NCI-H526 treated with DMSO at 0.1 percent for 48 hours (cell line): ENCODE measurements at regions not wholly inside any gene's neighbourhood (a gene's known extent, or its start where the extent isn't known, plus 50 kb on each side); places are given as distances from the start of the nearest gene placed in this dataset.
A peak's percentile ranks its signal among the peaks of the same experiment; 100 is the strongest.

Source experiments
- DNase-seq: peaks from one replicate; lab custom pipeline; 2025; lab: John Stamatoyannopoulos, UW

GRCh38 chr14:86712727-86713126, 1182.8 kb downstream of the FLRT2 start:
- DNase-seq = no peak

DNA sequence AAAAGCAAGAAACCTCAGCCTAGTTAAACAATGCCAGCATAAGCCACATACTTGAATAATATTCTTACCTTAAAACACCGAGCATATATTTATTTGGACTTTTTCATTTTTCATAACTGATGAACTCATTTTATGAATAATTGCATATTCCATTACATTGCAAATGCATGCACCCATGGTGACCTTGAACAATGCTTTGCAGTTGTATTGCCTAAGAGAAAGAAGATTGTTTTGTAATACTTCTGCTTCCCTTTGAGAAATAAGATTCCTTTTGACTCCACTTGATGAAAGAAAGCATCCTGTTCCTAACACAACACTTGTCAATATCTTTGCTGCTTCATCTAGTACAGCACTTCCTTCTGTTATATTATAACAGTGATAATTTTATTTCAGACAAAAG, 1182.2 kb downstream of the FLRT2 start:
- DNase-seq = no peak

DNA sequence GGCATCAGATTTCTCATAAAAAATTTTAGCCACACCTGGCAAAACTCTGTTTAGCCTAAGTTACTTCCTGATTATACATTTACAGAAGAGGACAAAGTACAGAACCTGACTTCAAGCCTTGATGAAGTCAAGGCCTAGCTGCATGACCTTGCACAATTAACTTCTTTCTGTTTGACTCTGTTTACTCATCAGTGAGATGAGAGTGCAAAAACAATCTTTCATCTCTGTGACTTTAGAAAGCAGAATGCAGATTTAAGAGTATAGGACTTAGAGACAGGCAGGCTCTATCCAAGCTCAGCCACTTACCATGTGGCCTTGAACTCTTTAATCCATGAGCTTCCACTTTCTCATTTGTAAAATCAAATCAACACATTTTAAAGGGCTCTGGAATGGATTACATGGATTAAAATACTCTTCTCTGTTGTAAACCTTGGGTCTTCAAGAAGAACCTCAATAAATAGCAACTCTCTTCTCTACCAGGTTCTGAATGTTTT, 1178.9 kb downstream of the FLRT2 start:
- peak; percentile 79 for DNase-seq

- no peak for DNase-seq
Measured at GRCh38 chr14:86707071-86707470, 1177.1 kb downstream of the FLRT2 start.

DNA sequence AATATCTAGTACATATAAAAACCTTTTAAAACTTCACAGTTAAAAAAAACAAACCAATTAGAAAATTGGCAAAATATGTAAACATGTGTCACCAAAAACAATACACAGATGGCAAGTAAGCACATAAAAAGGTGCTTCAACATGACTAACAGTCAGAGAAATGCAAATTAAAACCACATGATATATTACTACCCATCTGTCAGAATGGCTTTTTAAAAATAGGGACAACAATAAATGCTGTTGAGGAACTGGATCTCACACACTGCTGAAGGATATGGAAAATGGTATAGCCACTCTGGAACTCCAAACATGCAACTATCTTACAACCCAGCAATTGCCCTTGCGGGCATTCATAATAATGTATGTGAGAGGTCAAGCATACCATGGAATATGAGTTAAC, 1153.6 kb downstream of the FLRT2 start:
- DNase-seq = no peak

- DNase-seq = no peak
Measured at GRCh38 chr14:86675059-86675458, 1145.1 kb downstream of the FLRT2 start.

DNA sequence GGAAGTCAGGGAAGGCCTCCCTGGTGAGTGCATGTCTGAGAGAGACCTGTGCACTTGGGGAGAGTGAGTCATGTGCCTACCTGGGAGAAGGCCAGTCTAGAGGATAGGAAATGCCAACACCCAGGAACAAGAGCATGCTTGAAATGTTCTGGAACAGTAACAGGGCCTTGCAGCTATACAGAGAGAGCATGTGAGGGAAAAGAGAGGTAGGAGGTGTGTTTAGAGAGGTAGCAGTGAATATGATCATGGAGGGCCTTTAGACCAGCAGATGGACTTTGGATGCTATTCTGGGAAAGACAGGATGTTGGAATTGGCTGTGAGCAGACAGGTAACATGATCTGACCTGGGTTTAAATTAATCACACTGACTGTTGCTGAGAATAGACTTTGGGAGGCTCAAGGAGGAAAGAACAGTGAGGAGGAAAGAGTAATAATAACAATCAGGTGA, 1143.6 kb downstream of the FLRT2 start:
- DNase-seq = no peak

DNA sequence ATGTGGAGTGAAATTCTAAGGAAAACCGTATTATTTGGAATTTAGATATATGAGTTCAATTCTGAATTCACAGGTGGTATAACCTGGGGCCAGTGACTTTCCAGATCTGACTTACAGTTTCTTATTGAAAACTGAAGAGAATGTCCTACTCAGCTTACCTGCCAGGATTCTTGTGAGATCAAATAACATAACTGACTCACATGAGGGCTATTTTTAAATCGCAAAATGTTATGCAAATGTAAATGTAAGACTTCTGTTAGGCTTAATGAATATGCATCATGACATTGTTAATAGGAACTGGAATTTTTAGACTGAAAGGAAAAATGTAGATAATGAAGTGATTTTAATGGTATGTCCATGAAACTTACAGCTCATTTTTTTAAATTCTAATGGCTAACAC, 1142.1 kb downstream of the FLRT2 start:
- peak; percentile 76 for DNase-seq

DNA sequence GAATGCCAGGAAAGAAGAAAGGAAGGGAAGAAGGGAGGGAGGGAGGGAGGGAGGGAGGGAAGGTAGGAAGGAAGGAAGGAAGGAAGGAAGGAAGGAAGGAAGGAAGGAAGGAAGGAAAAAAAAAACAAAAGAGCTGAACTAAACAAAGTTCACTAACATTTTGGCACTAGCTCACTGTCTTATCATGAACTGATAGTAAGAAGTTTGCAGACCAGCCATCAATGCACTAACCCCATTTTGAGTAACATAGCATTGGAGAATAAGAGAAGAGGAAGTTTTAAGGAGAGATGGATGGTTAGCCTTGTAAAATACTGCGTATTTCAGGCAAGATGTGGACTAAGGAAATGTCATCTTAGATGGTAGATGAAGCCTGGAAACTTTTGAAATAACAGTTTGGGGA, 1136.0 kb downstream of the FLRT2 start:
- no peak for DNase-seq

DNA sequence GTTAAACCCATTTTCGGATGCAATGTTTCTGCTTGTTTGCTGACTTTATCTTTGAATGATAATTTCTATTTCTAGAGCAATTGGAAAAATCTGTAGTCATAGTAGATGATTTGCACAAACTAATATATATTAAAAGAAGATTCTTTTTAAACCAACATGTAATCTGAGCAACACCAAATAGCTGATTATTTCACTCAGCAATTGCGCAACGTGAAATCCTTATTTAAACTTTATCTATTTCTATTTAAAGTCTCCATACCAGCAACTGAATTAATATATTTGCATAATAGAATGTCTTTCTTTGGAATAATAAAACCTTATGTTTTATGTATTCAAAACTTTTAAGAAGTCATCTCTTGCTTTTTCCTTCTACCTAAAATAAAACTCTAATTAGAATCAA, 1132.4 kb downstream of the FLRT2 start:
- no peak for DNase-seq

DNA sequence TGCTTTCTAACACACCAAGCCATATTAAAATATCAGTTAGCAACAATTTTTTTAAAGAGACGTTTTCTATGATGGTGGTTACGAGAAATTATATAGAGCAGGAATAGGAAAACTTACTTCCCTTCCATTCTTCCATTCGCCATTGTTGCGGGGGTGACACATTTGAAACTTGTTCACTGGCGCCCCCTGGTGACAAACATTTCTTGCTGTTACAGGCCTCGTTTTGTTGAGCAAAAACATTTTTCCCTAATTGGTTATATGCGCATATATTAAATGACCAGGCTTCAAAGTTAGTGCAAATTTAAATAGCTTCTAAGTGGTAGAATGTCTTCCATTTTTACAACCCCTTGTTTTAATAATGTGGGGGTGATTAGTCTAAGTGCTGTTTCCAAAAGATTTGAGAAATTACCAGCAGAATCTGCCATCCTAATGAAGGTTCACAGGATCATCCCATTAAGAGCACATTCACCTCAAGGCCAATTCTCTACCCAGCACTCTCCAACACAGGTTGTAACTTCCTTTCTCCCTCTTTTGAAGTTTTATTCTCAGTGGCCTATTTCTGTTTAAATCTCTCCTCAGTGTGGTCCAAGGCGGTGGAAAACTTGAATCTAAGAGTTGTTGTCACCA, 1124.7 kb downstream of the FLRT2 start:
- DNase-seq = peak; percentile 32

DNA sequence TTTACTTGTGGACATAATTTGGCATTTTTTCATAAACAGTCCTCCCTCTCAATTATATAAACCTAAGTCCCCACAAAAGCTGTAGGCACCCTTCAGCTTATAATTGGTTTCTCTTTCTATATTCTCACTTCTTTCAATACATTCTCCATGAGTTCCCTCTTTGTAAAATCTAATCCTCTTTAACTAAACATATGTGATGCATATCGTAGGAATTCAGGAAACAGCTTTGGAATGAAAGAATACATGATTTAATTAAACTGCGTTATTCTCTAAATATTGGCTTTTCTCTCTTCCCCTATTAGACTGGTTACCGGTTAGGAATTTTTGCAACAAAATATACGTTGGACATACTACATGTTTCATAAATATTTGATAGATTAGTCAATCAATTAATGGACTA, 1122.6 kb downstream of the FLRT2 start:
- DNase-seq = no peak

DNA sequence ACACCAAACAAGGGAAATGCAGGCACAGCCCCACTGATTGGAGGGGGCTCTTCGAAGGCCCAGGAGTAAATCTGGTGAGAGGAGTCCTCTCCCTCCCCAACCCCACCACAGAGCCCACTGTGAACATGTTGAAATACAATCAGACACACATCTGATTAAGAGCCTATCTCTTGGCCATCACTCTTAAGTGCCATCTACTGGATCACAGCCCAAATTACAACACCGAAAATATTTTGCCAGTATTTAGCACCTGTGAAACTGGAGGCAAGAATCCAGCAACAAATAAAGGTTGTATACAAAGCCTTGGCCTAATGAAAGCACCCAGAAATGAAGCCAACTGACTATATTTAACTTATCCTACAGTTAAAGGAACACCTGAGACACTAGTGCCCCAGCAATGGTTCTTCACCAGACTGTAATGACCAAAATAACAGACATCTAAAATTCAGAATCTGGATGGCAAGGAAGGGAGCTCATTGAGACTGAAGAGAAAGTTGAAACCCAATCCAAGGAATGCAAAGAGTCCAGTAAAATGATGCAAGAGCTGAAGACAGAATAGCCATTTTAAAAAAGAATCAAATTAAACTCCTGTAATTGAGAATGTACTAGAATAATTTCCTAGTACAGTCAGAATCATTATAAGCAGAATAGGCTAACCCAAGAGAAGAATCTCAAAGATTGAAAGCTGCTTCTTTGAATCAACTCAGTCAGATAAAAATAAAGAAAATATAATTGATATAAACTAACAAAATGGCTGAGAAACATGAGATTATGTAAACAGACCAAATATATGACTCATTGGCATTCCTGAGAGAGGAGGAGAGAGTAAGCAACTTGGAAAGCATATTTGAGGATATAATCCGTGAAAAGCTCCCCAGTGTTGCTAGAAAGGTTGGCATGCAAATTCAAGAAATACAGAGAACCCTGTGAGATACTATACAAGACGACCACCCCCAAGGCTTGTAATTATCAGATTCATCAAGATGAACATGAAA, 1117.0 kb downstream of the FLRT2 start:
- DNase-seq = no peak

DNA sequence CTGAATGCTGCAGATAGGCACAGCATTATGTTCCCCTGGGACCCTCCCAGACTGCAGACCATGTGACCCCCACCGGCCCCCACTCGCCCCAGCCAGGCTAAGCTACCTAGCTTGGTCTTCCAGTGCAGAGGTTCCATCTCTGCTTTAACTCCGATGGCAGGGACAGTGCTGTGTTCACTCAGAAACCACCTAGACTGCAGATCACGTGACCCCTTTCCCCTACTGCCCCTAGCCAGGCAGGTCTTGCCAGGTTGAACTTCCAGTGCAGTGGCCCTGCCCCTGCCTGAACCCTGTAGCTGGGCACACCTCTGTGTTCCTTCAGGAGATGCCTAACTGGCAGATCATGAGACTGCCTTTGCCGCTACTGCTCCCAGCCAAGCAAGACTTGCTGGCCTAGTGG, 1116.2 kb downstream of the FLRT2 start:
- DNase-seq = no peak

GRCh38 chr14:86641310-86641709, 1111.4 kb downstream of the FLRT2 start:
- no peak for DNase-seq

GRCh38 chr14:86640288-86640687, 1110.3 kb downstream of the FLRT2 start:
- DNase-seq = no peak

- DNase-seq = no peak
Measured at GRCh38 chr14:86639666-86640065, 1109.7 kb downstream of the FLRT2 start.

- no peak for DNase-seq
Measured at GRCh38 chr14:86639146-86639545, 1109.2 kb downstream of the FLRT2 start.

DNA sequence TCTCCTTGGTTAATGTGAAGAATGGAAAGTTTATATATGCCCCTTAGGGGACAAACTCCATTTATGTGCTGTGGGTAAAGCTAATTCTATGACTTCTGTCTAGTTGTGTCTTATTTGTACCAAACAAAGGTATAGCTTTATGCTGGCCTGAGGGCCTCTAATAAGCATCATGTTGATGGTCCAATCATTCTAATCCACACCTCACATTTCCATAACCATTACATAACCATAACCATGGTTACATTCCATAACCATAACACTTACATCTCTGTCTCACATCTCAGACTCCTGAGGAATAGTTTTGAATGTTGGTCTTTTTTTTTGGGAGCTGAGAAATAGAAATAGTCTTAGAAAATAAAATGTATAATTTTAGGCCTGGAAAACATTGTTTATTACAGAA, 1097.1 kb downstream of the FLRT2 start:
- DNase-seq = no peak

- no peak for DNase-seq
Measured at GRCh38 chr14:86626530-86626929, 1096.6 kb downstream of the FLRT2 start.

- DNase-seq = no peak
Measured at GRCh38 chr14:86625637-86626036, 1095.7 kb downstream of the FLRT2 start.

GRCh38 chr14:86619726-86620125, 1089.8 kb downstream of the FLRT2 start:
- DNase-seq = no peak

GRCh38 chr14:86613786-86614185, 1083.8 kb downstream of the FLRT2 start:
- no peak for DNase-seq
